ENCODE measurements at regions not wholly inside any gene's neighbourhood (a gene's known extent, or its start where the extent isn't known, plus 50 kb on each side); places are given as distances from the start of the nearest gene placed in this dataset.
"Not testable (repeated sequence)": the region's sequence is repeated elsewhere in the genome, so short reads cannot be mapped to it uniquely, and the experiment has no call there.

DNA sequence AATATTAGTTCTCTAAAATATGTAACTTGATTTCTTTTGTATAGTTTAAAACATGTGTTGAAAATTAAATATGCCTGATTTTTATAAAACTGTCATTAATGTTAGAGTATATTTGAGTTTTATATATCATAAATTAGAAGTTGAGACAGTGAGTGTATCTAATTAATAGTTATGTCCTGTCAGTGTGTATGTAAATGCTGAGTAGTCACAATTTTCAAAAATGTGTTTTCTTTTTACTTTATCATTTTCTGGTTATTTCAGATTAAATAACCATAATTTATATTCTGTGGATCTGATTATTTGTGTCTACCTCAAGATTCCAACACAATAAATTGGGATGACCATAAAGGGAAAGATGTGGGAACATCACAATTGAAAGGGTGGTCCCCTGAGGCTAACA is 82.7 kb upstream of the CXXC4 start:
- H3K9me3 ChIP-seq (ENCODE audit: severe bottlenecking): no peaks in the 10 kb centered on the region
- DNase-seq (ENCODE audit: low spot score) (no peak), ATAC-seq (ENCODE audit: low read depth) (no peak)
- no peak overlapping the region for H3K27ac ChIP-seq (ENCODE audit: poor library complexity, severe bottlenecking)
- H3K4me3 ChIP-seq (ENCODE audit: severe bottlenecking): no peak overlapping the region
- H3K27me3 ChIP-seq (ENCODE audit: insufficient read depth, poor library complexity, severe bottlenecking): no peaks in the 10 kb centered on the region
- TF ChIP-seq, protein P1, sequence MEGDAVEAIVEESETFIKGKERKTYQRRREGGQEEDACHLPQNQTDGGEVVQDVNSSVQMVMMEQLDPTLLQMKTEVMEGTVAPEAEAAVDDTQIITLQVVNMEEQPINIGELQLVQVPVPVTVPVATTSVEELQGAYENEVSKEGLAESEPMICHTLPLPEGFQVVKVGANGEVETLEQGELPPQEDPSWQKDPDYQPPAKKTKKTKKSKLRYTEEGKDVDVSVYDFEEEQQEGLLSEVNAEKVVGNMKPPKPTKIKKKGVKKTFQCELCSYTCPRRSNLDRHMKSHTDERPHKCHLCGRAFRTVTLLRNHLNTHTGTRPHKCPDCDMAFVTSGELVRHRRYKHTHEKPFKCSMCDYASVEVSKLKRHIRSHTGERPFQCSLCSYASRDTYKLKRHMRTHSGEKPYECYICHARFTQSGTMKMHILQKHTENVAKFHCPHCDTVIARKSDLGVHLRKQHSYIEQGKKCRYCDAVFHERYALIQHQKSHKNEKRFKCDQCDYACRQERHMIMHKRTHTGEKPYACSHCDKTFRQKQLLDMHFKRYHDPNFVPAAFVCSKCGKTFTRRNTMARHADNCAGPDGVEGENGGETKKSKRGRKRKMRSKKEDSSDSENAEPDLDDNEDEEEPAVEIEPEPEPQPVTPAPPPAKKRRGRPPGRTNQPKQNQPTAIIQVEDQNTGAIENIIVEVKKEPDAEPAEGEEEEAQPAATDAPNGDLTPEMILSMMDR (IDR thresholded peaks at IDR 0.05; ENCODE audit: poor library complexity, severe bottlenecking): no peak
- no peaks in the 10 kb centered on the region for H3K36me3 ChIP-seq (ENCODE audit: low read depth)
- H3K4me1 ChIP-seq (ENCODE audit: insufficient read depth, poor library complexity, severe bottlenecking): no peaks in the 10 kb centered on the region

GRCh38 chr4:104581476-104581875 is 86.8 kb upstream of the CXXC4 start:
- not testable (repeated sequence) for H3K36me3 ChIP-seq (ENCODE audit: low read depth); H3K4me3 ChIP-seq (ENCODE audit: severe bottlenecking); H3K4me1 ChIP-seq (ENCODE audit: insufficient read depth, poor library complexity, severe bottlenecking); H3K9me3 ChIP-seq (ENCODE audit: severe bottlenecking); H3K27ac ChIP-seq (ENCODE audit: poor library complexity, severe bottlenecking); DNase-seq (ENCODE audit: low spot score); H3K27me3 ChIP-seq (ENCODE audit: insufficient read depth, poor library complexity, severe bottlenecking); ATAC-seq (ENCODE audit: low read depth)

DNA sequence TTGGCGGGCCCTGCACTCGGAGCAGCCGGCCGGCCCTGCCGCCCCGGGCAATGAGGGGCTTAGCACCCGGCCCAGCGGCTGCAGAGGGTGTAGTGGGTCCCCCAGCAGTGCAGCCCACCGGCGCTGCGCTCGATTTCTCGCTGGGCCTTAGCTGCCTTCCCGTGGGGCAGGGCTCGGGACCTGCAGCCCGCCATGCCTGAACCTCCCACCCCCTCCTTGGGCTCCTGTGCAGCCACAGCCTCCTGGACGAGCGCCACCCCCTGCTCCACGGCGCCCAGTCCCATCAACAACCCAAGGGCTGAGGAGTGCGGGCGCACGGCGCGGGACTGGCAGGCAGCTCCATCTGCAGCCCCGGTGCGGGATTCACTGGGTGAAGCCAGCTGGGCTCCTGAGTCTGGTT is 87.4 kb upstream of the CXXC4 start:
- not testable (repeated sequence) for H3K9me3 ChIP-seq (ENCODE audit: severe bottlenecking); H3K4me3 ChIP-seq (ENCODE audit: severe bottlenecking); H3K27ac ChIP-seq (ENCODE audit: poor library complexity, severe bottlenecking); ATAC-seq (ENCODE audit: low read depth); H3K27me3 ChIP-seq (ENCODE audit: insufficient read depth, poor library complexity, severe bottlenecking); H3K36me3 ChIP-seq (ENCODE audit: low read depth); DNase-seq (ENCODE audit: low spot score); H3K4me1 ChIP-seq (ENCODE audit: insufficient read depth, poor library complexity, severe bottlenecking)

GRCh38 chr4:104589264-104589868 is 94.7 kb upstream of the CXXC4 start:
- no peak for ATAC-seq (ENCODE audit: low read depth)
- TF ChIP-seq, protein P1 (IDR thresholded peaks at IDR 0.05; ENCODE audit: poor library complexity, severe bottlenecking): no peak
- no peaks in the 10 kb centered on the region for H3K36me3 ChIP-seq (ENCODE audit: low read depth)
- no peaks in the 10 kb centered on the region for H3K4me1 ChIP-seq (ENCODE audit: insufficient read depth, poor library complexity, severe bottlenecking)
- no peak overlapping the region for H3K4me3 ChIP-seq (ENCODE audit: severe bottlenecking)
- no peak overlapping the region for H3K27ac ChIP-seq (ENCODE audit: poor library complexity, severe bottlenecking)
- DNase-seq (ENCODE audit: low spot score): no peak
- no peaks in the 10 kb centered on the region for H3K9me3 ChIP-seq (ENCODE audit: severe bottlenecking)
- H3K27me3 ChIP-seq (ENCODE audit: insufficient read depth, poor library complexity, severe bottlenecking): no peaks in the 10 kb centered on the region

DNA sequence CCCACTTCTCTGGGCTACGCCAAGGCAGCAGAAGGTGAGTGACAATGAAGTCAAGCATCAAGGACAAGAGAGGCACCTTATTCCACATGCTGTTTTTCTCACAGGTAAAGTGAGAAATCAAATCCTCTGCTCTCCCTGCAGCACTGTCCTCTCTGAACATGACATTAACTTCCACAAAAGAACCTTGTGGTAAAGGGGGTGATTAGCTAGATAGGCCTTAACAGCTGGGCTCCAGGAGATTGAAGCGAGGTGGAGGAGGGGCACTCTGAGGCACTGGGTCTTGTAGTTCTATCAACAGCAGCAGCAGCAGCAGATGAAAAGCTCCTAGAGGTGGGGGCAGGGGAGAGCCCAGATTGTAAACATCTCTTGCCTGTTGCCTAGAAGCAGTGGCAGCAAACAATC is 96.8 kb upstream of the CXXC4 start:
- TF ChIP-seq, protein P1 (IDR thresholded peaks at IDR 0.05; ENCODE audit: poor library complexity, severe bottlenecking): no peak
- no peaks in the 10 kb centered on the region for H3K27me3 ChIP-seq (ENCODE audit: insufficient read depth, poor library complexity, severe bottlenecking)
- no peaks in the 10 kb centered on the region for H3K36me3 ChIP-seq (ENCODE audit: low read depth)
- ATAC-seq (ENCODE audit: low read depth) (no peak), DNase-seq (ENCODE audit: low spot score) (no peak)
- no peaks in the 10 kb centered on the region for H3K9me3 ChIP-seq (ENCODE audit: severe bottlenecking)
- no peak overlapping the region for H3K27ac ChIP-seq (ENCODE audit: poor library complexity, severe bottlenecking)
- no peaks in the 10 kb centered on the region for H3K4me1 ChIP-seq (ENCODE audit: insufficient read depth, poor library complexity, severe bottlenecking)
- H3K4me3 ChIP-seq (ENCODE audit: severe bottlenecking): no peak overlapping the region

DNA sequence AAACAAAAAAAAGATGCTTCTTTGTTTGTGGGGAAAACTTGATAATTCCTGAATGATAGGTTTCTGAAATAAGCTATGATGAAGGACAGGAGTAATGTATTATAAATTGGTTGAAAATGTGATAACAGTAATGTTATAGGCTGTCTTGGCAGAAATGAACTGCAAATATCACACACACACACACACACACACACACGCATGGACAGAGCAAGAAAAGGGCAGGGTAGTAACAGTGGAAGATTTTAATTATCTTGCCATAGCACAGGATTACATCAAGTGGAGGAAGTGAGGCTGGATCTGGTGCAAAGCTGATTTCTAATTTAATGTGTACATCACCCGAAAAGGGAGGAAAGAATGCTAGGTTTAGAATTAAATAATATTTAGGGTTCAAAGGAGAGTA is 97.5 kb upstream of the CXXC4 start:
- Histone ChIP-seq H3K27ac (ENCODE audit: poor library complexity, severe bottlenecking) (no peak overlapping the region), H3K27me3 (ENCODE audit: insufficient read depth, poor library complexity, severe bottlenecking) (no peaks in the 10 kb centered on the region), H3K4me1 (ENCODE audit: insufficient read depth, poor library complexity, severe bottlenecking) (no peaks in the 10 kb centered on the region), H3K9me3 (ENCODE audit: severe bottlenecking) (no peaks in the 10 kb centered on the region), H3K36me3 (ENCODE audit: low read depth) (no peaks in the 10 kb centered on the region), H3K4me3 (ENCODE audit: severe bottlenecking) (no peak overlapping the region)
- TF ChIP-seq, protein P1 (IDR thresholded peaks at IDR 0.05; ENCODE audit: poor library complexity, severe bottlenecking): no peak
- ATAC-seq (ENCODE audit: low read depth) (no peak), DNase-seq (ENCODE audit: low spot score) (no peak)
